SK-N-MC (cell line): ENCODE measurements at regions not wholly inside any gene's neighbourhood (a gene's known extent, or its start where the extent isn't known, plus 50 kb on each side); places are given as distances from the start of the nearest gene placed in this dataset.
A peak's percentile ranks its signal among the peaks of the same experiment; 100 is the strongest.

Experiments
- DNase-seq: peaks from one replicate; pipeline ENCODE4 v3.0.0-alpha.2; 2011; ENCODE audit warnings: low read depth, low spot score
- H3K27ac ChIP-seq: fragments of 200-600 bp; sonication (generic); 2 replicates; pipeline ENCODE4 v1.5.1; 2016; ENCODE audit warnings: mixed run types
- H3K36me3 ChIP-seq: fragments of 200-600 bp; sonication (generic); 2 replicates; pipeline ENCODE4 v1.6.1; 2017; ENCODE audit warnings: antibody characterized with exemption, low read length, mixed read lengths; ENCODE audit not compliant: insufficient read depth
- H3K4me3 ChIP-seq: fragments of 200-600 bp; sonication (generic); 2 replicates; pipeline ENCODE4 v1.5.1; 2016
- H3K9ac ChIP-seq: fragments of 200-600 bp; sonication (generic); 2 replicates; pipeline ENCODE4 v1.8.0; 2017; ENCODE audit warnings: mixed run types, mixed read lengths; ENCODE audit not compliant: insufficient read length
- H3K9me3 ChIP-seq: fragments of 200-600 bp; sonication (generic); 2 replicates; pipeline ENCODE4 v1.6.1; 2017; ENCODE audit warnings: low read depth, mild to moderate bottlenecking, antibody characterized with exemption, low read length, moderate library complexity, mixed read lengths
- EZH2 ChIP-seq: fragments of 200-600 bp; sonication (generic); IDR thresholded peaks from one replicate; pipeline ENCODE4 v1.6.1; 2017; ENCODE audit warnings: antibody characterized with exemption
- FOXP2 ChIP-seq: optimal IDR thresholded peaks from 2 replicates; pipeline ENCODE3; 2011; ENCODE audit warnings: mild to moderate bottlenecking, moderate library complexity; ENCODE audit not compliant: insufficient read depth; ENCODE audit errors: extremely low read length, control extremely low read depth
- POLR2AphosphoS5 ChIP-seq: IDR thresholded peaks from 2 replicates; pipeline ENCODE4 v1.6.1; 2012; ENCODE audit warnings: mild to moderate bottlenecking, low read depth, low read length, borderline replicate concordance

DNA sequence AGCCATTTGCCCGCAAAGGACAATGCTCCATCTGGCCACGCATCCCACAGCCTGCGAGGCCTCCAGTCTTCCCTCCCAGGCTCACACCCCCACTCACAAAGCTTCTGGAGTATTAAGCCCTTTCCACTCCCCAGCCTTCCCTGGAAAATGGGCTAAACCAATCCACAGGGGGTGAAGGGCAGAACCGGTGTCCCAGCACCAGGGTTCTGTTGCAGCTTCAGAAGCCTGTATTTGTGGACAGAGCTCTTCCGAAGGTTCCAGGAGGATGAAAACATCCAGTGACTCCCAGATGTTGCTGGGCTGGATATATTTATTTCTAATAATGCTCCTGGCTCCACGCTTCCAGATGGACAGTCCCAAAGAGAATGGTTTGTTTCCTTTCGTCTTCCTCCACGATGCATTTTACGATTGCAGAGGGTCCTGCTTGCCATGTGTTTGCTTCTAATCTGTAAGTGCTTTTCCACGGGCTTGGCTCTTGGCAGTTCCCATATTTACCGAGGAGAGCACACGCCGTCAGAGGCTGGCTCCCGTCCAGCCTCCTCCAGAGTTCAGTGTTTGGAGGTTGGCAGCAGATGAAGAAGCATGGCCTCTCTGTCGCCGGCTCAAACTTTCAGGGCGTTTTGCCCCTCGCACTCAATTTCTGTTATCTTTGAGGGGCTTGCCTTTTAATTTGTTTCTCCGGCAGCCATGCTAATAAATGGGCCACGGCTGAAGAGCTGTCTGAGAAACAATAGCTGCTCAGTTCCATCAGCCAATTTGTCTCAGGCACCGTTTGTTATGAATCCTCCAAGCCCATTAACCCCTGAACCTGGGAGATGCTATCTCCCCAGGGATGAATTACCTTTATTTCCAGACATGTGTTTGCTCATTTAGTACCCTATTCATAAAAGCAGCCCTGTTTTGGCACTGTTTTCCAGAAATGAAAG is 367.9 kb upstream of the PROK2 start:
- H3K9ac ChIP-seq = peak overlapping the region; percentile 62
- DNase-seq = no peak
- TF ChIP-seq FOXP2 (no peak), EZH2 (no peak), POLR2AphosphoS5 (no peak)
- no peaks in the 10 kb centered on the region for H3K9me3 ChIP-seq
- no peaks in the 10 kb centered on the region for H3K36me3 ChIP-seq
- peak overlapping the region; percentile 73 for H3K4me3 ChIP-seq
- peak overlapping the region; percentile 86 for H3K27ac ChIP-seq

DNA sequence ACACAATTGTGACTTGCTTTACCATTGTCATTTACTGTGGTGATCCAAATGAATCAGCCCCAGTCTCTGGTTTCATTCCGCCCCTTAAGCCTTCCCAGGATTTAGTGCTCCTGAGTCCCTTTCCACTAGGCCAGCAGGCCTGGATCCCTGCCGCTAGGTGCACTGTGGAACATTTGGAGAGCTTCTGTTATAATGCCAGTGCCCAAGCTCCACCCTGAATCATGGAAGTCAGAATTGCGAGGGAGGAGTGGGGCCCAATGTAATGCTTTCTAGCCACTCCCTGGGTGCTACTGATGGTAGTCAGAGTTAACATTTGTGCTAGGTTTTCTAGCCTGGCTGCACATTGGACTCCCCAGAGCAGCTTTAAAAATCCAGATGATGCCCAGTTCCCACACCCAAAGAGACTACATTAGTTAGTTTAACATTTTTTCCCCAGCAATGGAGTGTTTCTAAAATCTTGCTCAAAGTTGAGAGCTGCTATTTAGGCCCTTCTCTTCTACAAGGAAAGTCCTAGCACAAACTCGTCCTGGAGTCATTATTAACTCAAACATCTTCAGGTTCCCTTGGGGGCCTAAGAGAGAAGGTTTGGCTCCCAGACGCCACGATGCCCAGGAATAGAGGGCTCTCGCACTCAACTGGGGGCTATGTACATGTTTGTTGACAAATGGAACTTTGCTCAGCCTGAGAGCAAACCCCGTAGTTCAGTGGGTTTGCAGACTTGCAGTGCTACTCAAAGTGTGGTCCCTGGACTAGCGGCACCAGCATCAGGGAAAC is 366.7 kb upstream of the PROK2 start:
- Histone ChIP-seq H3K9me3 (no peaks in the 10 kb centered on the region), H3K27ac (no peak overlapping the region), H3K9ac (no peak overlapping the region), H3K36me3 (no peaks in the 10 kb centered on the region), H3K4me3 (no peak overlapping the region)
- DNase-seq = no peak
- TF ChIP-seq POLR2AphosphoS5 (no peak), FOXP2 (no peak), EZH2 (no peak)

DNA sequence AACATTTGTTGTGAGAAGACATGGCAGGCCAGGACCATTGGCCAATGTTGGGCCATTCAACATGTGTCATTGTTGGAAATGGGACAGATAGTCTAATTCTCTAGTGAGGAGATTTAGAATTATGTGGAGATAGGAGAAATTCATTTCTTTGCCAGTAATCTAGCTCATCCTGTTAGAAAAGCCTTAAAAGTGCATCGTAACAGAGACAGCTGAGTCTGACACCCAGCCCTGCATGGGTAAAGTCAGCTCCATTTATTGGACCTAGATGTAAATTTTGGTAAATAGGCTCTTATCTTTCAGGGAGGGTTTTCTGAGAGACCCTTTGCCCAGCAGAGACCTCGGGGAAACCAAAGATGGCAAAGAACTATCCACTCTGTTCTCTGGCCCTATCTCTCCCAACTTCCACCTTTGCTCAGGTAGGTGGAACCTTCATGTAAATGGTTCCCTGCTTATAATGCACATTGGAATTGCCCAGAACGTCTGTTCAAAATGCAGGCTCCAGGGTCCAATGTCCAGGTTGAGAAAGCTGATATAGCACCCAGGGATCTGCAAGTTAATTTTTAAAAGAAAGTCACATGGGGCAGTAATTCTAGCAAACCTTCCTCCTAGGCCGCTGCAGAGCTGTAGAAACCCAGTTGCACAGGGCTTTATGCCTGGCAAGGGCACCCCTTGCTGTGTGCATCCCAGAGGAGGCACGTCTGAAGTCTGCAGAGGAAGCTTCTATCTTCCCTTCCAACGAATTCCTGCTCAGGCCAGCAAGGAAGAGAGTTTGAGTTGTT is 365.9 kb upstream of the PROK2 start:
- Histone ChIP-seq H3K9ac (no peak overlapping the region), H3K36me3 (no peaks in the 10 kb centered on the region), H3K27ac (no peak overlapping the region), H3K4me3 (no peak overlapping the region), H3K9me3 (no peaks in the 10 kb centered on the region)
- TF ChIP-seq FOXP2 (no peak), POLR2AphosphoS5 (no peak), EZH2 (no peak)
- no peak for DNase-seq

DNA sequence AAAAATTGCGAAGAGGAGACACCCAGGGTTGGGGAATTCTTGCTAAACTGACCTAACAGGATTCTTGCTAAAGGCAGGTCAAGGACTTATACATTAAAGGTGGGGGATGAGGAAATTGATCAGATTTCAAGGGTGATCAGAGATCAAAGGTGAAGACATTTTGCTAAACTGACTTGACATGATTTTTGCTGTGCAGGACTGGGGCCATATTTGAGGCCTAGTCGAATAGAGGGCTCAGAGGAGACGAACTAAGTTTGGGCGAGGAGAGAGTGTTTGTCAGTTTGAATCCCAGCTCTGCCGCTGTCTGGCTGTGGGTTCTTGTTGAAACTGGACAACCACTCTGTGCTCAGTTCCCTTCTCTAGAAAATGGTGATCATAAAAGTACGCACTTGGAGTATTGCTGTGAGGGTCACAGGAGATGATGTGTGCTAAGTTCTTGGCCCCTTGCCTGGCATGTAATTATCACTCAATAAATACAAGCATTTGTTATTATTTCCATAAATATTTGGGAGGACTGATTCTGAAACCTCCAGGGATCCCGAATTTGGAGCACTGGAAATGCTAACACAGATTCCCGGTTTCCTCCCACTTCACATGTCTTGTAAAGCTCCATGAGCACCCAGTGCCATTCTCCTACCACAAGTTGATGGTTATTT is 364.8 kb upstream of the PROK2 start:
- Histone ChIP-seq H3K9me3 (no peaks in the 10 kb centered on the region), H3K9ac (no peak overlapping the region), H3K27ac (no peak overlapping the region), H3K4me3 (no peak overlapping the region), H3K36me3 (no peaks in the 10 kb centered on the region)
- TF ChIP-seq FOXP2 = no peak
- no peak for TF ChIP-seq EZH2
- TF ChIP-seq POLR2AphosphoS5 = no peak
- DNase-seq = no peak

DNA sequence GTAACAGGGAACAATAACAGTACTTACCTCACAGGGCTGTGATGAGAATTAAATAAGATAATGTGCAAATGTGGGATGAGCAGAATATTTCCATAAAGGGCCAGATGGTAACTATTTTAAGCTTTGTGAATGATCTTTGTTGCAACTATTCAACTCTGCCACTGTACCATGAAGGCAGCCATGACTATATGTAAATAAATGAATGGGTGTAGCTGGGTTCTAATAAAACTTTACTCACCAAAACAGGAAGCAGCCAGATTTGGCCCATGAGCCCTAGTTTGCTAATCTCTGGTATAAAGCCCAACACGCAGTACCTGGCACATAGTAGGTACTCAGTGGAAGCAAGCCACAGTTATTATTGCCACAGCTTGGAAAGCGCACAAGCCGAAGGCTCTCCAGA is 362.7 kb upstream of the PROK2 start:
- Histone ChIP-seq H3K9me3 (no peaks in the 10 kb centered on the region), H3K27ac (no peak overlapping the region), H3K4me3 (no peak overlapping the region), H3K9ac (no peak overlapping the region), H3K36me3 (no peaks in the 10 kb centered on the region)
- no peak for TF ChIP-seq FOXP2
- no peak for TF ChIP-seq POLR2AphosphoS5
- TF ChIP-seq EZH2 = no peak
- DNase-seq = no peak

DNA sequence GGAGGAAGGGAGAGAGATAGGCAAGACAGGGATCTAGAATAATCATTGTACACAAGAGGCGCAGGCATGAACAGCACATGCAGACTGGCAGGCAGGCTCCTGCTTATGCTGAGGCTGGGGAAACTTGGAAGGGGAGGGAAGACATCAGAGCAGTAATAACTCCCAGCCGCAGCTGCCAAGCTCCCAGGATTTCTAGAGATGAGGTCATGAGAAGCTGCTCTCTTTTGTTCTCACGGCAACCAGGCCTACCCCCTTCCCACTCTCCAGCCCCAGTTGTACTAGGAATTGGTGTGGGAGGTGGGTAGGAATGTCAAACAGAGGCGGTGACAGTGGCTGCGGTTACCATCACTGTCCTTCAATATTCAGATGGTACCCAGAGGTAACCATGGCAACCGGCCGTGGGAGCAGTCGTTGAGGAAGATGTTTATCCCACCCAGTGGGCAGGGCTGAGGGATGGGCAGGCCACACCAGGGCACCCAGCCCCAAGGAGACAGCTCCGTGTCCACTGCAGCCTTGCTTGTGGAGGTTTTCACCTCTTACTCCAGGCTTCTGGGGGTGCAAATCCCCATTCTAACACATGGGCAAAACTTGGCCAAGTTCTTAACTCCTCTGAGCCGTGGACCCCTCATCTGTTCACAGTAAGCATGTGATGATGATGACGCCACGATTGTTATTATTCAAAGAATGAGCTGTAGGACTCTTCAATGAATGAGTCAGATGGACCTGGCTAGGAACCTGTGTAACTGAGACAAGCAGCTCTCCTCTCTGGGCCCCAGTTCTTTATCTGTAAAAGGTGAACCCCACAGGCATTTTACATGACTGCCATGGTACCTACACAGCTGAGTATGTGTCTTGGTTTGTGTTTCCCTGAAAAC is 360.8 kb upstream of the PROK2 start:
- Histone ChIP-seq H3K4me3 (no peak overlapping the region), H3K36me3 (no peaks in the 10 kb centered on the region), H3K27ac (no peak overlapping the region), H3K9ac (no peak overlapping the region), H3K9me3 (no peaks in the 10 kb centered on the region)
- TF ChIP-seq POLR2AphosphoS5 = no peak
- no peak for TF ChIP-seq EZH2
- DNase-seq = no peak

DNA sequence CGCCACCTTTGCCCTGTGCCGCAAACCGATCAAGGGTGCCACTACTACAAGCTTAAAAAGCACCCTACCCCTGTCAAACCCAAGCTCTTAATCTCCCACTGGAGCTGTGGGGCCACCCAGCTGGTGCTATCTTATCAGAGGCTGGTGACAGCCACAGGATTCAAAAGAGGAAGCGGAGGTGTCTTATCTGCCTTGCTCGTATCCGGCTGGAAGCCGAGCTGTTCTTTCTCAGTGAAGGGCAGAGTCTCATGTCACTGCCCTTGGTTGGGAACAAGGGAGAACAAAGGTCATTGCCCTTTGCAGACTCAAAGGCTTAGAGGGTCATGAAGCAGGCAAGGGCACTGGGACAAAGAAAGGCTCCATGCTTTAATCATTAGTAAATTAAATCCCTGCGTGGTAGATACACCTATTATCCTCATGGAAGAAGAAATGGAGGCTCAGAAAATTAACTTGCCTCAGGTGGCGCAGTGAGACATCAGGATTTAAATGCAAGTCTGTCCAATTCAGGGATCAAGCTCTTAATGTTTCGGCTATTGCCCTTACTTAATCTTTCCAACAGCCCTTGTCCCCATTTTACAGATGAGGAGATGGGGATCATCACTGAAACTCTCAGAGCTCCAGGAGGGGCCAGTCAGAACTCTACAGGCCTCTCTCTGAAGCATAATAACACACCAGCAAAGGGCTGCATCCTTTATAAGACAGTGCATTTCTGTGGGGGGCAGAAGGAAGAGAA is 360.0 kb upstream of the PROK2 start:
- Histone ChIP-seq H3K9ac (no peak overlapping the region), H3K4me3 (no peak overlapping the region), H3K9me3 (no peaks in the 10 kb centered on the region), H3K36me3 (no peaks in the 10 kb centered on the region), H3K27ac (no peak overlapping the region)
- no peak for TF ChIP-seq EZH2
- no peak for TF ChIP-seq FOXP2
- no peak for TF ChIP-seq POLR2AphosphoS5
- no peak for DNase-seq
